Gastrocnemius medialis (tissue), 4 donors: ENCODE measurements at regions not wholly inside any gene's neighbourhood (a gene's known extent, or its start where the extent isn't known, plus 50 kb on each side); places are given as distances from the start of the nearest gene placed in this dataset.
"Not testable (repeated sequence)": the region's sequence is repeated elsewhere in the genome, so short reads cannot be mapped to it uniquely, and the experiment has no call there.

Experiments
- ATAC-seq, 2 donors: fragments of 150-250 bp; one replicate each; pipeline ENCODE4 v1.9.1; 2016
- DNase-seq, 2 donors: peaks; one replicate each; pipeline ENCODE4 v3.0.0-alpha.2; 2019
- H3K27ac ChIP-seq, 4 donors: fragments of 200-600 bp; sonication (generic); 1 replicate in 1 of 4; 2 replicates in 3 of 4; pipeline ENCODE4 v1.5.1; 2016 to 2018; ENCODE audit warnings: mild to moderate bottlenecking in 2 of 4, moderate library complexity in 1 of 4
- H3K27me3 ChIP-seq, 3 donors: fragments of 200-600 bp; sonication (generic) in 2 of 3; 1 replicate in 1 of 3; 2 replicates in 2 of 3; pipeline versions ENCODE4 v1.5.1 to v1.6.0; 2016 to 2019; ENCODE audit warnings: mild to moderate bottlenecking in 1 of 3, moderate library complexity in 1 of 3
- H3K36me3 ChIP-seq, 2 donors: fragments of 200-600 bp; sonication (generic) in 1 of 2; one replicate each; pipeline ENCODE4 v1.5.1; 2017 to 2018
- H3K4me1 ChIP-seq, 2 donors: fragments of 200-600 bp; sonication (generic) in 1 of 2; one replicate each; pipeline ENCODE4 v1.5.1; 2016 to 2017; ENCODE audit warnings: mild to moderate bottlenecking in 2 of 2
- H3K4me3 ChIP-seq, 4 donors: fragments of 200-600 bp; sonication (generic) in 3 of 4; 1 replicate in 1 of 4; 2 replicates in 3 of 4; pipeline ENCODE4 v1.5.1; 2016 to 2019; ENCODE audit warnings: mild to moderate bottlenecking in 2 of 4
- H3K9me3 ChIP-seq, 3 donors: fragments of 200-600 bp; sonication (generic) in 2 of 3; 1 replicate in 1 of 3; 2 replicates in 2 of 3; pipeline ENCODE4 v1.5.1; 2016 to 2019
- CTCF ChIP-seq, 5 experiments: fragments of 450-650 bp in 3 of 5; fragments of 200-600 bp in 2 of 5; sonication (generic) in 2 of 5; IDR thresholded peaks in 4 of 5; conservative IDR thresholded peaks in 1 of 5; 1 replicate in 4 of 5; 2 replicates in 1 of 5; pipeline ENCODE4 v1.5.1; 2016 to 2019; ENCODE audit warnings: antibody characterized with exemption in 5 of 5, mild to moderate bottlenecking in 3 of 5, moderate library complexity in 3 of 5
- POLR2A ChIP-seq, 2 donors: fragments of 450-650 bp; IDR thresholded peaks; one replicate each; pipeline ENCODE4 v1.6.1; 2017; ENCODE audit warnings: antibody characterized with exemption in 2 of 2, mild to moderate bottlenecking in 2 of 2, moderate library complexity in 2 of 2
- in situ Hi-C, 4 donors: fragments of 200-750 bp; cut with MboI; loops; one replicate each; pipeline versions ENCODE4 v1.15.0 to v1.8.0; 2017; ENCODE audit warnings: low sequenced_read_pairs in 4 of 4
- intact Hi-C: fragments of 100-400 bp; cut with DNase I; formaldehyde crosslinking; loops from one replicate; pipeline ENCODE4 v1.15.1; 2023; ENCODE audit warnings: low total_unique reads

- DNase-seq (no peak), ATAC-seq (no peak)
- intact Hi-C loops, result no loop called here
- in situ Hi-C loops, result no loop called here
- Histone ChIP-seq H3K9me3 (no peaks in the 10 kb centered on the region), H3K4me3 (no peak overlapping the region), H3K27me3 (no peaks in the 10 kb centered on the region), H3K36me3 (no peaks in the 10 kb centered on the region), H3K27ac (no peak overlapping the region), H3K4me1 (no peaks in the 10 kb centered on the region)
- no peak for TF ChIP-seq POLR2A (IDR thresholded peaks at IDR 0.05)
- no peak for TF ChIP-seq CTCF (IDR thresholded peaks at IDR 0.05 in 4 of 5, conservative IDR thresholded peaks at IDR 0.05 in 1 of 5)
Observed at GRCh38 chr1:70828177-70828576, 219.4 kb downstream of the PTGER3 start.

GRCh38 chr1:70834365-70834764, 213.3 kb downstream of the PTGER3 start:
- H3K9me3 ChIP-seq, result not testable (repeated sequence)

GRCh38 chr1:70836456-70836855, 211.2 kb downstream of the PTGER3 start:
- H3K27me3 ChIP-seq, result no peaks in the 10 kb centered on the region
- no peak overlapping the region for H3K27ac ChIP-seq
- intact Hi-C loops, result no loop called here
- DNase-seq (no peak), ATAC-seq (no peak)
- H3K9me3 ChIP-seq, result no peaks in the 10 kb centered on the region
- H3K36me3 ChIP-seq, result no peaks in the 10 kb centered on the region
- no peaks in the 10 kb centered on the region for H3K4me1 ChIP-seq
- H3K4me3 ChIP-seq, result no peak overlapping the region
- in situ Hi-C loops, result no loop called here
- TF ChIP-seq POLR2A (IDR thresholded peaks at IDR 0.05), result no peak
- TF ChIP-seq CTCF (IDR thresholded peaks at IDR 0.05 in 4 of 5, conservative IDR thresholded peaks at IDR 0.05 in 1 of 5), result no peak

More at GRCh38 chr1:70834365-70834764, 213.3 kb downstream of the PTGER3 start:
- in situ Hi-C loops, ATAC-seq, DNase-seq, H3K27ac ChIP-seq, H3K4me3 ChIP-seq, intact Hi-C loops, H3K36me3 ChIP-seq, H3K27me3 ChIP-seq, H3K4me1 ChIP-seq: not testable (repeated sequence)

- in situ Hi-C loops, result no loop called here
Observed at GRCh38 chr1:70840260-70840953, 207.2 kb downstream of the PTGER3 start.

GRCh38 chr1:70842562-70842961, 205.1 kb downstream of the PTGER3 start:
- ATAC-seq, result no peak
- no peak overlapping the region for H3K4me3 ChIP-seq
- no peaks in the 10 kb centered on the region for H3K36me3 ChIP-seq
- H3K9me3 ChIP-seq, result no peaks in the 10 kb centered on the region
- intact Hi-C loops, result no loop called here
- DNase-seq, result no peak
- no peak overlapping the region for H3K27ac ChIP-seq
- H3K27me3 ChIP-seq, result no peaks in the 10 kb centered on the region
- H3K4me1 ChIP-seq, result no peaks in the 10 kb centered on the region
- in situ Hi-C loops, result no loop called here
- no peak for TF ChIP-seq CTCF (IDR thresholded peaks at IDR 0.05 in 4 of 5, conservative IDR thresholded peaks at IDR 0.05 in 1 of 5)
- TF ChIP-seq POLR2A (IDR thresholded peaks at IDR 0.05), result no peak

More at GRCh38 chr1:70840260-70840953, 207.2 kb downstream of the PTGER3 start:
- no peak for TF ChIP-seq CTCF (IDR thresholded peaks at IDR 0.05 in 4 of 5, conservative IDR thresholded peaks at IDR 0.05 in 1 of 5)
- TF ChIP-seq POLR2A (IDR thresholded peaks at IDR 0.05), result no peak
- H3K27ac ChIP-seq, result no peak overlapping the region
- no peaks in the 10 kb centered on the region for H3K36me3 ChIP-seq
- intact Hi-C loops, result no loop called here
- ATAC-seq (no peak), DNase-seq (no peak)
- no peaks in the 10 kb centered on the region for H3K9me3 ChIP-seq
- no peak overlapping the region for H3K4me3 ChIP-seq
- no peaks in the 10 kb centered on the region for H3K4me1 ChIP-seq
- no peaks in the 10 kb centered on the region for H3K27me3 ChIP-seq
